ENCODE measurements at regions not wholly inside any gene's neighbourhood (a gene's known extent, or its start where the extent isn't known, plus 50 kb on each side); places are given as distances from the start of the nearest gene placed in this dataset.

GRCh38 chr9:130782886-130783530 is 52.0 kb upstream of the ABL1 start:
- DNase-seq = no peak

- no peak for DNase-seq
These were observed 50.0 kb upstream of the ABL1 start for GRCh38 chr9:130785053-130785452.
